ENCODE measurements at regions not wholly inside any gene's neighbourhood (a gene's known extent, or its start where the extent isn't known, plus 50 kb on each side); places are given as distances from the start of the nearest gene placed in this dataset.

DNA sequence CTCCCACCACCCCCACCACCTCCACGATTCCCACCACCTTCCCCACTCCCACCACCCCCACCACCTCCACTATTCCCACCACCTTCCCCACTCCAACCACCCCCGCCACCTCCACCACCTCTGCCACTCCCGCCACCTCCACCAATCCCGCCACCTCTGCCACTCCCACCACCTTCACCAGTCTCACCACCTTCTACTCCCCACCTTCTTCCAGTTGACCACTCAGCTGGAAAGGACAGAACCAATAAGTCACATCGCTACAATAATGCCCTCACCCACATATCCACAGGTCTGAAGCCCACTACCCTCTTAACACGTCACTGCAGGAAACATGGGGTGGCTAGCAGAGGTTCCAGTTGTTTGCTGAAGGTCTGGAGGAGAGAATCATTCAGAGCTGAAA lies 93.5 kb upstream of the PAX2 start:
- TF ChIP-seq, protein P1, sequence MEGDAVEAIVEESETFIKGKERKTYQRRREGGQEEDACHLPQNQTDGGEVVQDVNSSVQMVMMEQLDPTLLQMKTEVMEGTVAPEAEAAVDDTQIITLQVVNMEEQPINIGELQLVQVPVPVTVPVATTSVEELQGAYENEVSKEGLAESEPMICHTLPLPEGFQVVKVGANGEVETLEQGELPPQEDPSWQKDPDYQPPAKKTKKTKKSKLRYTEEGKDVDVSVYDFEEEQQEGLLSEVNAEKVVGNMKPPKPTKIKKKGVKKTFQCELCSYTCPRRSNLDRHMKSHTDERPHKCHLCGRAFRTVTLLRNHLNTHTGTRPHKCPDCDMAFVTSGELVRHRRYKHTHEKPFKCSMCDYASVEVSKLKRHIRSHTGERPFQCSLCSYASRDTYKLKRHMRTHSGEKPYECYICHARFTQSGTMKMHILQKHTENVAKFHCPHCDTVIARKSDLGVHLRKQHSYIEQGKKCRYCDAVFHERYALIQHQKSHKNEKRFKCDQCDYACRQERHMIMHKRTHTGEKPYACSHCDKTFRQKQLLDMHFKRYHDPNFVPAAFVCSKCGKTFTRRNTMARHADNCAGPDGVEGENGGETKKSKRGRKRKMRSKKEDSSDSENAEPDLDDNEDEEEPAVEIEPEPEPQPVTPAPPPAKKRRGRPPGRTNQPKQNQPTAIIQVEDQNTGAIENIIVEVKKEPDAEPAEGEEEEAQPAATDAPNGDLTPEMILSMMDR (IDR thresholded peaks at IDR 0.05): no peak
- TF ChIP-seq POLR2AphosphoS5 (IDR thresholded peaks at IDR 0.05) (no peak), POLR2A (IDR thresholded peaks at IDR 0.05) (no peak), EP300 (IDR thresholded peaks at IDR 0.05) (no peak)
